C4-2B (cell line): ENCODE measurements at regions not wholly inside any gene's neighbourhood (a gene's known extent, or its start where the extent isn't known, plus 50 kb on each side); places are given as distances from the start of the nearest gene placed in this dataset.

ENCODE experiments used
- CTCF ChIP-seq: fragments of 450-650 bp; conservative IDR thresholded peaks from 2 replicates; pipeline ENCODE4 v1.5.1; 2017; ENCODE audit warnings: mild to moderate bottlenecking
- ZFX ChIP-seq: fragments of 450-650 bp; IDR thresholded peaks from 2 replicates; pipeline ENCODE4 v1.6.1; 2017

- TF ChIP-seq CTCF, result peak; percentile 86
- no peak for TF ChIP-seq ZFX
Measured at GRCh38 chr5:4862500-4862899, 277.6 kb upstream of the ADAMTS16 start.
